UCSD-AML1 (cell line): ENCODE measurements at regions not wholly inside any gene's neighbourhood (a gene's known extent, or its start where the extent isn't known, plus 50 kb on each side); places are given as distances from the start of the nearest gene placed in this dataset.
"Not testable (repeated sequence)": the region's sequence is repeated elsewhere in the genome, so short reads cannot be mapped to it uniquely, and the experiment has no call there.

ENCODE experiments used
- DNase-seq: peaks from one replicate; lab custom pipeline; 2025; ENCODE audit not compliant: unreplicated experiment; lab: John Stamatoyannopoulos, UW

DNA sequence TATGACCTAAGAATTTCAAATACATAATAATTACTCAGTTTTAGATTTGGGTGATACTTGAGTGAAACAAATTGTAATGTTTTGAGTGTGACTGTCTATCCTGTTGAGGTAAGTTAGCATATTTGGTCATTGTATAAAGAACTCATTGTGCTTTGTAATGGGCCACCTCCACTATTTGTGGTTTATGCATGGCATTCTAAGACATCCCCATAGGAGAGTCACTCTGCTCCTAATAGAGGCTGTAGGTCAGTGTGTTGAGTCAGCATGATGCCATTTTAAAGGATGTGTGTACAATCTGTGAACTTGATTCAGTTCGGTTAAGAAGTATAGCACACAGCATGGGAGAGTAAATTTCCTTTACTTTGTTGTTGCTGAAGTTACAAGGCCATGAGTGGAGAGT lies 1112.4 kb downstream of the JRKL start:
- DNase-seq, result no peak

- DNase-seq, result no peak
Observed at GRCh38 chr11:97506076-97506759, 1116.4 kb downstream of the JRKL start.

GRCh38 chr11:97514446-97514845 lies 1124.6 kb downstream of the JRKL start:
- DNase-seq, result no peak

GRCh38 chr11:97516688-97517087 lies 1126.9 kb downstream of the JRKL start:
- no peak for DNase-seq

- DNase-seq, result no peak
Observed at GRCh38 chr11:97525273-97525672, 1135.5 kb downstream of the JRKL start.

DNA sequence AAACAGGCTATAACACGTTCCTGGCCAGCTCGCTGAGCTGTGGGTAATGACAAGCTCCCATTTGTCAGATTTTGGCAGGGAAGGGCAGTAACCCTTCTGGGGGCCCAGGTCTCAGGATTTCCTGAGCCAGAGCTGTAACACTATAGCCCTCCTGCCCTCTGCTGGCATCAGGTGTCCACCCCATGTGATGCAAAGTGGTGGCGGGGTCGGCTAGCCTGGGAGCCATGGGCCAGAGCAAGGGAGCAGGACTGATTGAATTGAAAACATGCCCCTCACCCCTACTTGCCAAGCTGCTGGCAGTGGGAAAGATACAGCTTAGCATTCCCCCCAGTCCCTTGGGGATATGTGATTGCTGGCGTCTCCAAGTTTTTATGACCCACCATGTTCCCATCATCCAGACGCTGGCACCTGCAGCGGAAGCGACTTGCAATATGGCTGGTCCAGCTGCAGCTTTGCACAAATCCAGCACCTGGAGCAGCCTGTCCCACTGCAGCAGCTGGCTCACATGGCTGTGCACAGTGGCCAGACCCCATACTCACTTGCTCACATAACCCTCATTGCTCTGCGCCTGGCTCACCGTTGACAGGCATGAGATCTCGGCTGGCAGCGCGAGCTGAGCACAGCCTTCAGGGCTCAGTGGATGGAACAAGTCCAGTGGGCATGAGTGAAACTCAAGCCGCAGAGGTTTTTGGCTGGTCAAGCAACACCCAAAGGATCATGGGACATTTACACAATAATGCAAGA lies 1147.8 kb downstream of the JRKL start:
- no peak for DNase-seq

- DNase-seq, result no peak
Observed at GRCh38 chr11:97544431-97544830, 1154.6 kb downstream of the JRKL start.

GRCh38 chr11:97548280-97548679 lies 1158.5 kb downstream of the JRKL start:
- no peak for DNase-seq

DNA sequence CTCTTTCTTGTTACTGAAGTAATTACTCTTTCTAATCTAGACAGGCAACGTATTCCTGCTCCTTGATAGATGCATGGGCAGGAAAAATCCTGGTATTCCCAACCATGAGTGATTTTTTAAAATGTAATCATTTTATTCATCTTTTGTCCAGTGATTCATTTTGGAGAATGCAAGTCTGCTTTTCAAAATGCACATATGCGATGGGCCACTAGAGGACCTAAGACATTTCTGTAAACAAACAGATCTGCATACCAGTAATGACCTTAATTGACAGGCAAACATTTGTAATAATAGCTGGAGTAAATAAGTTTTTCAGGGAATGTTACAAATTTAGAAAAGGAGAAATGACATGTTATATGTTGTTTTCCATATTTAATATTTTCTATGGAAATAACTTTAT lies 1167.6 kb downstream of the JRKL start:
- no peak for DNase-seq

GRCh38 chr11:97567801-97568200 lies 1178.0 kb downstream of the JRKL start:
- no peak for DNase-seq

DNA sequence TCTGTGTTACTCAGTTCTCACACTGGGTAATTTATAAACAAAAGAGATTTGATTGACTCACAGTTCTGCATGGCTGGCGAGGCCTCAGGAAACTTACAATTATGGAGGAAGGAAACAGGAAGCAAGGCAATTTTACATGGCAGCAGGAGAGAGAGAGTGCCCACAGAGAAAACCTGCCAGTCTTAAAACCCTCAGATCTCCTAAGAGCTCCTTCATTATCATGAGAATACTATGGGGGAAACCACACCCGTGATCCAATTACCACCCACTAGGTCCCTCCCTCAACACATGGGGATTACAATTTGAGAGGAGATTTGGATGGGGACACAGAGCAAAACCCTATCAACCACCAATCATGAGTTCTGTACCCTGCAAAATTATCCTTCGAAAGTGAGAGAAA lies 1180.8 kb downstream of the JRKL start:
- no peak for DNase-seq

DNA sequence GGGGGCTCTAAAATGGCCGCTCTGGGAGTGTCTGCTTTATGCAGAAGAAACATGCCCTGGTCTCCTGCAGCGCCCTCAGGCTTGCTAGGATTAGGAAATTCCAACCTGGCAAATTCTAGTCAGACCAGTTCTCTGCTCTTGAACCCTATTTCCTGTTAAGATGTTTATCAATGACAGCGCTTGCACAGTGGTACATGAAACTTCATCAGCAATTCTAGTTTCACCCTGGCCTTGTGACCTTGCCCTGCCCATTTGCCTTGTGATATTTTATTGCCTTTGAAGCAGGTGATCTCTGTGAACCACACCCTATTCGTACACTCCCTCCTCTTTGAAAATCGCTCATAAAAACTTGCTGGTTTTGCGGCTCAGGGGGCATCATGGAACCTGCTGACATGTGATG lies 1184.0 kb downstream of the JRKL start:
- DNase-seq, result not testable (repeated sequence)

GRCh38 chr11:97574976-97575665 lies 1185.3 kb downstream of the JRKL start:
- DNase-seq, result no peak

- DNase-seq, result no peak
Observed at GRCh38 chr11:97607291-97608000, 1217.6 kb downstream of the JRKL start.

- no peak for DNase-seq
Observed at GRCh38 chr11:97610000-97610399, 1220.2 kb downstream of the JRKL start.

- peak; percentile 6 for DNase-seq
Observed at GRCh38 chr11:97610854-97611253, 1221.0 kb downstream of the JRKL start.

DNA sequence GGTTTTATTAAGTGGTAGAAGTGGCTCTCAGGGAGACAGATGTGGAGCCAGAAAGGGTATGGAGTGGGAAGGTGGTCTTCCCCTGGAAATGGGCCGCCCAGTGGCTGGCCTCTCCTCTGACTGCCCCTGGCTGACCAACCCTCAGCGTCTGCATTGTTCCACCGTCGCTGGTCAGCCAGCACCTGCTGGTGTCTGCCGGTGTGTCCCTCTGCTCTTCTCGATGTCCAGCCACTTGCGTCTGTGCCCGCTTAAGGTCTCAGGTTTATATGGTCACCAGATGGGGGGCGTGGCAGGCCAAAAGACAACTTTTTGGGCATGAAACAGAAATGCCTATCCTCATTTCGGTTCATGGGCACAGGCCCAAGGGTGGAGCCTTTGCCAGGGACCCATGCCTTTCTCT lies 1221.5 kb downstream of the JRKL start:
- no peak for DNase-seq

DNA sequence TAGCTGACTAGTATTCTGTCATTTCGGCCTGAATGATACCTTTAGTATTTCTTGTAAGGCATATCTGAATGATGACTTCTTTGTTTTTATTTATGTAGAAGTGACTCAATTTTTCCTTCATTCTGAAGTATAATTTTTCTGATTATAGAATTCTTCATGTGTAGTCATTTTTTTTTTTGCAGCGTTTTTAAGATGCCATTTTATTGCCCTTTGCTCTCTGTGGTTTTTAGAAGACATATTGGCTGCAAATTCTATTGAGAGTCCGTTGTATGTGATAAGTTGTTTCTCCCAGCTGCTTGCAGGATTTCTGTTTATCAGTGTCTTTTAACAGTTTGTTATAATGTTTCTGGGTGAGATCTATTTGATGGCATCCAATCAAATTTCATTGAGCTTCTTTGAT lies 1224.8 kb downstream of the JRKL start:
- no peak for DNase-seq

DNA sequence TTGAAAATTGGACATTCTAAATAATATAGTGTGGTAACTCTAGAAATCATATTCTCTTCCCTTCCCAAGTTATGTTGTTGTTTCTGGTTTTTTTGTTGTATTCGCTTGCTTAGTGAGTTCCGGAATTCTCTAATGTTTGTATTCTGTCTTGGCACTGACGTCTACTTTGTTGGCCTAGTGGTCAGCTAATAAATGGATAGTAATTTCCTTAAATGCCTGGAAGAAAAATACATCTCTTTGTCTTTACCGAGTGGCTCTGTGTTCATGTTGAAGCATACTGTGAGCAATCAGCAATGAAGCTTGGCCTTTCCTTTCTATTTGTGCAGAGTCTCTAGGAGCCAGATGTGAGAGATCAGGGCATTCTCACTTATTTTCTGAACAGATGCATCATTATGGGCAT lies 1225.7 kb downstream of the JRKL start:
- no peak for DNase-seq

- no peak for DNase-seq
Observed at GRCh38 chr11:97617031-97617430, 1227.2 kb downstream of the JRKL start.

- no peak for DNase-seq
Observed at GRCh38 chr11:97620007-97620406, 1230.2 kb downstream of the JRKL start.

DNA sequence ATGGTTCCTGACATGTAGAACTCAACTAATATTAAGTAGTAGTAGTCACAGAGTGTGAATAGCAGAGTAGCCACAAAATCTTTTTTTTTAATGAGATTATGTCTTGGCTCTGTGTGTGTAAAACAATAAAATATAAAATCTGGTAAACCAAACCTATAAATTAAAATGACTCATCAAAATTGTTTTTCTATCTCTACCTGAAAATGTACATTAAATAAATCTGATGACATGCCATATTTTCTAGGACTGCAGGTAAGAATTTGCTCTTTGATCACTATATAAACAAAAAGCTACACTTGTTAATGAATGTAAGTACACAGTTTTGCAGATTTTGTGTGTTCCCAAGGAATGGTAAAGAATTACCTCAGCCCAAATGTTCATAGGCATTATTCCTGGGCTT lies 1231.5 kb downstream of the JRKL start:
- DNase-seq, result no peak
